ENCODE measurements at regions not wholly inside any gene's neighbourhood (a gene's known extent, or its start where the extent isn't known, plus 50 kb on each side); places are given as distances from the start of the nearest gene placed in this dataset.

- no peak overlapping the region for H3K27ac Mint-ChIP-seq
- Histone ChIP-seq H3K9ac (ENCODE audit: extremely low read depth, insufficient read length, low read length) (no peak overlapping the region), H3K23me2 (ENCODE audit: insufficient read length, low read depth, low read length, poor library complexity, severe bottlenecking) (no peaks in the 10 kb centered on the region), H2AFZ (ENCODE audit: low read length) (no peak overlapping the region), H2BK20ac (ENCODE audit: low read depth, low read length, poor library complexity, severe bottlenecking) (no peak overlapping the region), H3K79me1 (ENCODE audit: insufficient read depth, low read depth, low read length, poor library complexity, severe bottlenecking) (no peaks in the 10 kb centered on the region), H3K23ac (ENCODE audit: insufficient read length, low read depth, low read length) (no peak overlapping the region), H3K4me1 (ENCODE audit: insufficient read depth, low read length) (no peaks in the 10 kb centered on the region; the same call in 1 of the 2 replicates), H2BK5ac (ENCODE audit: insufficient read length, low read length) (no peak overlapping the region), H3K14ac (ENCODE audit: insufficient read depth, low read length) (no peak overlapping the region), H2BK120ac (ENCODE audit: low read depth, low read length, poor library complexity, severe bottlenecking) (no peak overlapping the region), H3K9me3 (ENCODE audit: control insufficient read depth, low read depth, low read length) (no peaks in the 10 kb centered on the region), H3T11ph (ENCODE audit: low read length) (no peak overlapping the region), H3K18ac (ENCODE audit: insufficient read length, low read depth, low read length) (no peak overlapping the region), H3K4ac (ENCODE audit: low read depth, low read length) (no peak overlapping the region), H3K27me3 (ENCODE audit: insufficient read depth, low read length) (peaks cover 2% of the 10 kb centered on the region; the same call in 1 of the 2 replicates), H3K4me2 (ENCODE audit: insufficient read depth, insufficient read length, low read length) (no peak overlapping the region), H3K56ac (ENCODE audit: insufficient read length, low read depth, low read length) (no peak overlapping the region), H2BK12ac (ENCODE audit: insufficient read length, low read depth, low read length) (no peak overlapping the region), H3K27ac (ENCODE audit: insufficient read length, low read depth, low read length) (no peak overlapping the region), H4K5ac (ENCODE audit: insufficient read length, low read depth, low read length) (no peak overlapping the region), H4K91ac (ENCODE audit: insufficient read length, low read depth, low read length) (no peak overlapping the region), H4K20me1 (ENCODE audit: control insufficient read depth, insufficient read depth, insufficient read length) (no peaks in the 10 kb centered on the region), H2AK5ac (ENCODE audit: insufficient read length, low read length) (no peak overlapping the region), H4K8ac (replicated peaks; ENCODE audit: insufficient read length, low read depth, low read length) (no peak overlapping the region), H3K79me2 (ENCODE audit: insufficient read depth, low read length) (no peaks in the 10 kb centered on the region), H2BK15ac (ENCODE audit: low read depth, low read length) (no peak overlapping the region)
- DNase-seq = no peak
- H3K9me3 Mint-ChIP-seq = peaks cover 5 to 10% of the 10 kb centered on the region in 2 experiments; a peak in 4 of 5 replicates
- no peaks in the 10 kb centered on the region; a peak in 1 of 7 replicates for H3K36me3 Mint-ChIP-seq (ENCODE audit: insufficient read depth in 1 of 3, low read depth in 3 of 3)
- WGBS (ENCODE audit: extremely low coverage, insufficient read length, low lambda C conversion rate) = no CpG with 5 or more reads among the region's 2 CpGs
- peaks cover 29 to 33% of the 10 kb centered on the region in 2 experiments for H3K4me1 Mint-ChIP-seq
- no peak for TF ChIP-seq CTCF (conservative IDR thresholded peaks at IDR 0.05)
- no peak overlapping the region for H3K4me3 Mint-ChIP-seq
- peaks cover 2% of the 10 kb centered on the region for H3K27me3 Mint-ChIP-seq (ENCODE audit: low read depth)
These were observed 122.2 kb upstream of the NCOR2 start for GRCh38 chr12:124689631-124690030.

All from H9 (cell line).